ENCODE measurements at regions not wholly inside any gene's neighbourhood (a gene's known extent, or its start where the extent isn't known, plus 50 kb on each side); places are given as distances from the start of the nearest gene placed in this dataset.

GRCh38 chr15:58268746-58269267, 130.6 kb downstream of the AQP9 start:
- DNase-seq (ENCODE audit: low read depth) = no peak
- no peak for TF ChIP-seq CTCF (IDR thresholded peaks at IDR 0.05; ENCODE audit: insufficient read depth, low read length, poor library complexity, severe bottlenecking)

DNA sequence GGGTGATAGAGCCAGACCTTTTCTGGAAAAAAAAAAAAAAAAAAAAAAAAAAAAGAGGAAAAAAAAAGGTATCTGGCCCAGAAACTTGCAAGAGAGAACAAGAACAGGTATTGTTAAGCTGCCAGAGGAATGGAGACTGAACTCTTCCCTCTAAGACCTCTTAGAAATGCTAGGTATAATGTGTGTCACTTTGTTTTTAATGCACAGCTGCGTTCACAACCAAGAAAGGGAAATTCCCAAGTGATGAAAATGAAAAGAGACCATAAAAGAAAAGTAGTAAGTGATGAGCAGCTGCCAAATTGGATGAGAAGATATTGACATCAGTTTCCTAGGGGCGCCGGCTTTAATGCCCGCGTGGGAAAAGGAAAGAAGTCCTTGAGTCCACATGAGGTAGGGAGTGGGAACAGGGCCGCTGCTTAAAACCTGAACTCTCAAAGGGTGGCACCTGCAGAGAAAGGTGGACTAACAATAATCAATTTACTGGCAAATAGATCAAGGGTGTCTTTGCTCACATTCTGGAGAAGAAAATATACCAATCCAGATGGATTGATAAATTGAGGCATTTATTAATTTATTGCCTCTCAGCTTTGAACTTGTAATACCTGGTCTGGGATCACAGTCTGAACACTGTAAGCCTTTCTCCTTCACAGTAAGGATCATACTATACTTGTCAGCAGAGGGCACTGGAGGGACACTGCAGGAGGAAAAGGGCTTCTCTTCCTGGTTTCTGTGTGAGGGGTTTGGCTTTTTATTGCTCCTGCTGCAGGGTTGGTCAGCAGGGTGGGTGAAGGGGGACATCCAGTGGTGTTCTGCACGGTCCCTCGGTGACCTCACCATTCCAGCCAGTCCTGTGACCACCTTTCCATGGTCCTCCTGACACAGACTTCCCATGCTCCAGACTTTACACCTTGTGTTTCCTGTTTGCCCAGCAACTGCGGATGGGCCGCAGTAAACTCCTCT, 131.6 kb downstream of the AQP9 start:
- DNase-seq (ENCODE audit: low read depth) = peak; percentile 49
- Histone ChIP-seq H3K27me3 (ENCODE audit: control insufficient read depth, insufficient read depth, low read length) (no peaks in the 10 kb centered on the region), H3K4me3 (ENCODE audit: low read depth, low read length) (no peak overlapping the region), H3K36me3 (ENCODE audit: control insufficient read depth, insufficient read depth, low read length) (no peaks in the 10 kb centered on the region)
- peak; percentile 84 for TF ChIP-seq CTCF (IDR thresholded peaks at IDR 0.05; ENCODE audit: insufficient read depth, low read length, poor library complexity, severe bottlenecking)

More at GRCh38 chr15:58268746-58269267, 130.6 kb downstream of the AQP9 start:
- Histone ChIP-seq H3K27me3 (ENCODE audit: control insufficient read depth, insufficient read depth, low read length) (no peaks in the 10 kb centered on the region), H3K36me3 (ENCODE audit: control insufficient read depth, insufficient read depth, low read length) (no peaks in the 10 kb centered on the region), H3K4me3 (ENCODE audit: low read depth, low read length) (no peak overlapping the region)

GRCh38 chr15:58271410-58271809, 133.2 kb downstream of the AQP9 start:
- no peaks in the 10 kb centered on the region for H3K27me3 ChIP-seq (ENCODE audit: control insufficient read depth, insufficient read depth, low read length)
- H3K4me3 ChIP-seq (ENCODE audit: low read depth, low read length) = no peak overlapping the region
- DNase-seq (ENCODE audit: low read depth) = no peak
- no peaks in the 10 kb centered on the region for H3K36me3 ChIP-seq (ENCODE audit: control insufficient read depth, insufficient read depth, low read length)
- no peak for TF ChIP-seq CTCF (IDR thresholded peaks at IDR 0.05; ENCODE audit: insufficient read depth, low read length, poor library complexity, severe bottlenecking)

- H3K36me3 ChIP-seq (ENCODE audit: control insufficient read depth, insufficient read depth, low read length) = no peaks in the 10 kb centered on the region
These were observed 134.9 kb downstream of the AQP9 start for GRCh38 chr15:58273104-58273503.

GRCh38 chr15:58274885-58275284, 136.7 kb downstream of the AQP9 start:
- no peaks in the 10 kb centered on the region for H3K27me3 ChIP-seq (ENCODE audit: control insufficient read depth, insufficient read depth, low read length)
- no peak overlapping the region for H3K4me3 ChIP-seq (ENCODE audit: low read depth, low read length)
- no peak for DNase-seq (ENCODE audit: low read depth)
- no peaks in the 10 kb centered on the region for H3K36me3 ChIP-seq (ENCODE audit: control insufficient read depth, insufficient read depth, low read length)
- TF ChIP-seq CTCF (IDR thresholded peaks at IDR 0.05; ENCODE audit: insufficient read depth, low read length, poor library complexity, severe bottlenecking) = no peak

More at GRCh38 chr15:58273104-58273503, 134.9 kb downstream of the AQP9 start:
- no peak for DNase-seq (ENCODE audit: low read depth)
- TF ChIP-seq CTCF (IDR thresholded peaks at IDR 0.05; ENCODE audit: insufficient read depth, low read length, poor library complexity, severe bottlenecking) = no peak
- Histone ChIP-seq H3K27me3 (ENCODE audit: control insufficient read depth, insufficient read depth, low read length) (no peaks in the 10 kb centered on the region), H3K4me3 (ENCODE audit: low read depth, low read length) (no peak overlapping the region)

Measured in kidney epithelial cell (primary cell).